ENCODE measurements at regions not wholly inside any gene's neighbourhood (a gene's known extent, or its start where the extent isn't known, plus 50 kb on each side); places are given as distances from the start of the nearest gene placed in this dataset.

GRCh38 chr1:90443354-90443753, 273.7 kb downstream of the BARHL2 start:
- H2BK12ac ChIP-seq (ENCODE audit: insufficient read length, low read depth, low read length) = no peak overlapping the region
- H3K36me3 Mint-ChIP-seq (ENCODE audit: insufficient read depth in 1 of 3, low read depth in 3 of 3) = no peaks in the 10 kb centered on the region
- H4K20me1 ChIP-seq (ENCODE audit: control insufficient read depth, insufficient read depth, insufficient read length) = no peaks in the 10 kb centered on the region
- H3K9ac ChIP-seq (ENCODE audit: extremely low read depth, insufficient read length, low read length) = no peak overlapping the region
- H3T11ph ChIP-seq (ENCODE audit: low read length) = no peak overlapping the region
- H3K4ac ChIP-seq (ENCODE audit: low read depth, low read length) = no peak overlapping the region
- H3K4me3 Mint-ChIP-seq = no peak overlapping the region
- no peak overlapping the region for H4K91ac ChIP-seq (ENCODE audit: insufficient read length, low read depth, low read length)
- H3K23ac ChIP-seq (ENCODE audit: insufficient read length, low read depth, low read length) = no peak overlapping the region
- no peak overlapping the region for H4K5ac ChIP-seq (ENCODE audit: insufficient read length, low read depth, low read length)
- no peaks in the 10 kb centered on the region for H3K4me1 Mint-ChIP-seq
- H3K56ac ChIP-seq (ENCODE audit: insufficient read length, low read depth, low read length) = no peak overlapping the region
- H3K9me3 ChIP-seq (ENCODE audit: control insufficient read depth, low read depth, low read length) = no peaks in the 10 kb centered on the region
- H2AK5ac ChIP-seq (ENCODE audit: insufficient read length, low read length) = no peak overlapping the region
- H3K27ac Mint-ChIP-seq = no peak overlapping the region
- no peak overlapping the region for H2BK120ac ChIP-seq (ENCODE audit: low read depth, low read length, poor library complexity, severe bottlenecking)
- no peak overlapping the region for H3K18ac ChIP-seq (ENCODE audit: insufficient read length, low read depth, low read length)
- no peak overlapping the region for H4K8ac ChIP-seq (replicated peaks; ENCODE audit: insufficient read length, low read depth, low read length)
- TF ChIP-seq CTCF (conservative IDR thresholded peaks at IDR 0.05) = no peak
- no peaks in the 10 kb centered on the region for H3K79me2 ChIP-seq (ENCODE audit: insufficient read depth, low read length)
- H3K79me1 ChIP-seq (ENCODE audit: insufficient read depth, low read depth, low read length, poor library complexity, severe bottlenecking) = no peaks in the 10 kb centered on the region
- WGBS (ENCODE audit: extremely low coverage, insufficient read length, low lambda C conversion rate) = no CpG with 5 or more reads among the region's 4 CpGs
- H3K27me3 ChIP-seq (ENCODE audit: insufficient read depth, low read length) = no peaks in the 10 kb centered on the region
- H3K4me2 ChIP-seq (ENCODE audit: insufficient read depth, insufficient read length, low read length) = no peak overlapping the region
- H3K4me1 ChIP-seq (ENCODE audit: insufficient read depth, low read length) = no peaks in the 10 kb centered on the region
- H2BK15ac ChIP-seq (ENCODE audit: low read depth, low read length) = no peak overlapping the region
- H3K23me2 ChIP-seq (ENCODE audit: insufficient read length, low read depth, low read length, poor library complexity, severe bottlenecking) = no peaks in the 10 kb centered on the region
- no peak for DNase-seq
- H3K27me3 Mint-ChIP-seq (ENCODE audit: low read depth) = no peaks in the 10 kb centered on the region; the same call in 1 of the 2 replicates
- H2BK20ac ChIP-seq (ENCODE audit: low read depth, low read length, poor library complexity, severe bottlenecking) = no peak overlapping the region
- H2AFZ ChIP-seq (ENCODE audit: low read length) = no peak overlapping the region
- no peak overlapping the region for H2BK5ac ChIP-seq (ENCODE audit: insufficient read length, low read length)
- H3K27ac ChIP-seq (ENCODE audit: insufficient read length, low read depth, low read length) = no peak overlapping the region
- no peak overlapping the region for H3K14ac ChIP-seq (ENCODE audit: insufficient read depth, low read length)
- H3K9me3 Mint-ChIP-seq = no peaks in the 10 kb centered on the region
